RWPE1 (cell line): ENCODE measurements at regions not wholly inside any gene's neighbourhood (a gene's known extent, or its start where the extent isn't known, plus 50 kb on each side); places are given as distances from the start of the nearest gene placed in this dataset.

ENCODE experiments used
- CTCF ChIA-PET: fragments of 350-600 bp; sonication (Branson Sonifier 250); formaldehyde crosslinking; extraction: SDS; loops from one replicate; lab custom pipeline; 2021; lab: Yijun Ruan, JAX
- POLR2A ChIA-PET: fragments of 400-600 bp; formaldehyde crosslinking; extraction: SDS; loops from one replicate; lab custom pipeline; 2020; ENCODE audit warnings: antibody characterized with exemption; ENCODE audit not compliant: low non-redundant PET; lab: Yijun Ruan, JAX
- DNase-seq: peaks from one replicate; pipeline ENCODE4 v3.0.0; 2012; ENCODE audit warnings: low spot score
- H3K27ac ChIP-seq: fragments of 450-650 bp; 2 replicates; pipeline ENCODE4 v1.5.1; 2017
- TF ChIP-seq, protein P1 (sequence below): fragments of 450-650 bp; conservative IDR thresholded peaks from 2 replicates; pipeline ENCODE4 v1.5.1; 2017; ENCODE audit warnings: low read depth, mild to moderate bottlenecking

DNA sequence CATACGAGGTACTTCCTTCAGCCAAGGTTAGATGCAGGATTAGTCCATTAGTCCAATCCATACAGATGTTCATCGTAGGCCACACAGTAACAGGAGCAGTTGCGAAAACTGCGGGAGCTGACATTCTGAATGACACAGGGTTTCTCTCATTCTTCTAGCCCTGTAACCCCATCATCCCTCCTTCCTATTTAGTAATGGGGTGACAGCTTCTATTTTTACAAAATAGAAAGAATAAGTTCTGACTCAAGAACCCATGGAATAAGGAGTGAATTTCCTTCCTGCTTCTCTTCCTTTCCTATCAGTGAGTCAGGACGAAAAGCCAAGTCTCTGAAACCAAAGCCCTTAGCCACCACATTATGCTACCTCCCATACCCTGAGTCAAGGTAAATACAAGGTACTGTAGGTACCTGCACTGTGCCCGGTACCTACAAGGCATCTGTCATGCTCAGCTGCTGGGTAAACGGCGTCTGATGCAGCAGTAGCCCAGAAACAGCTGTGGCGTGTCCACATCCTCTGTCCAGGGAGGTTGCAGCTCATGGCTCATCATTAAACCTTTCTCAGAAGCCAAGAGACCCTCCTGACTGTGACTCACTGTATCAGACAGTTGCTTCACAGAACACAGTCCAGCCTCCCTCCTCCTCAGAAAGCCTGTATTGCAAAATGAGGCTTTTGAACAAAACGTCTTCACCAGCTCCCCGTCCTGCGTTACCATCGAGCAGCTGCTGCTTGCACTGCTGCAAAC, 84.2 kb downstream of the ESM1 start:
- no peak for DNase-seq
- ChIA-PET POLR2A (no interaction called here), CTCF (interaction anchor here (0.5 to 1.5 kb wide), 8 partner anchors 10 to 805 kb away, joined by 3 to 6 read pairs (median 3); partner anchors contain the start of gene GPX8)
- TF ChIP-seq, protein P1, sequence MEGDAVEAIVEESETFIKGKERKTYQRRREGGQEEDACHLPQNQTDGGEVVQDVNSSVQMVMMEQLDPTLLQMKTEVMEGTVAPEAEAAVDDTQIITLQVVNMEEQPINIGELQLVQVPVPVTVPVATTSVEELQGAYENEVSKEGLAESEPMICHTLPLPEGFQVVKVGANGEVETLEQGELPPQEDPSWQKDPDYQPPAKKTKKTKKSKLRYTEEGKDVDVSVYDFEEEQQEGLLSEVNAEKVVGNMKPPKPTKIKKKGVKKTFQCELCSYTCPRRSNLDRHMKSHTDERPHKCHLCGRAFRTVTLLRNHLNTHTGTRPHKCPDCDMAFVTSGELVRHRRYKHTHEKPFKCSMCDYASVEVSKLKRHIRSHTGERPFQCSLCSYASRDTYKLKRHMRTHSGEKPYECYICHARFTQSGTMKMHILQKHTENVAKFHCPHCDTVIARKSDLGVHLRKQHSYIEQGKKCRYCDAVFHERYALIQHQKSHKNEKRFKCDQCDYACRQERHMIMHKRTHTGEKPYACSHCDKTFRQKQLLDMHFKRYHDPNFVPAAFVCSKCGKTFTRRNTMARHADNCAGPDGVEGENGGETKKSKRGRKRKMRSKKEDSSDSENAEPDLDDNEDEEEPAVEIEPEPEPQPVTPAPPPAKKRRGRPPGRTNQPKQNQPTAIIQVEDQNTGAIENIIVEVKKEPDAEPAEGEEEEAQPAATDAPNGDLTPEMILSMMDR, result no peak
- H3K27ac ChIP-seq, result no peak overlapping the region

DNA sequence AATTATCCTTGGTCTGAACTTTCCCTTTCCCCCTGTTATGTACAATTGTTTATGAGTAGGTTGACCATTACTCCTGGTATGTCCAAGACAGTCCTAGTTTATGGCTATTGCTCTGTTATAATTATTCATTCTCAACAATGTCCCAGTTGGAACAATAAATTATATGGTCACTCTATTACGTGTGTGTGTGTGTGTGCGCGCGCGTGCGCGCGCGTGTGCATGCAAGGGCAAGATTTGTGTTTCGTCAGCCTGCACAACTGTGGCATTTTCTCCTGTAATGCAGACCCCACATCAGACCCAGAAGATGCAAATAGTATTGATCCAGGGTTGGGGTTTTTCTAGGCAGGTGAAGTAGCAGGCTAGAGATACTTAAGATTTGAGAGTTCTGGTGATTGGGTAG, 88.4 kb downstream of the ESM1 start:
- POLR2A ChIA-PET, result no interaction called here
- TF ChIP-seq, protein P1, result no peak
- no peak overlapping the region for H3K27ac ChIP-seq
- CTCF ChIA-PET, result interaction anchor here (0.5 to 1.4 kb wide), 4 partner anchors 12 to 794 kb away, joined by 3 to 4 read pairs (median 3); partner anchors contain the start of genes ARL15 and SNX18
- no peak for DNase-seq

DNA sequence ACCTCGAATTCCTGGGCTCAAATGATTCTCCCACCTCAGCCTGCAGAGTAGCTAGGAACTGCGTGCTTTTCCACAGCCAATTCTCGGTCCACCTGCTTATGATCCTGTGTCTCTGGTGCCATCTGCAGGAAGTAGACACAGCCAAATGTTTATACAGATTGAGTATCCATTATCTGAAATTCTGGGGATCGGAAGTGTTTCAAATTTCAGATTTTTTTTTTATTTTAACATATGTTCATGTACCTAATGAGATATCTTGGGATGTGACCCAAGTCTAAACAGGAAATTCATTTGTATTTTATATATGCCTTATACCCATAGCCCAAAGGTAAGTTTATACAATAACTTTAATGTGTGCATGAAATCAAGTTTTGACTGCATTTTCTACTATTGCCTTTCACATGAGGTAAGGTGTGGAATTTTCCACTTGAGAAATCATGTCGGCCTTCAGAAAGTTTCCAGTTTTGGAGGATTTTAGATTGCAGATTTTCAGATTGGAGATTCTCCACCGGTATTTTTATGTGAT, 89.5 kb downstream of the ESM1 start:
- peak; percentile 54 for DNase-seq
- ChIA-PET POLR2A (no interaction called here), CTCF (interaction anchor here (0.5 to 2.4 kb wide), 22 partner anchors 10 to 466 kb away, joined by 3 to 24 read pairs (median 4); partner anchors contain the start of gene SNX18)
- TF ChIP-seq, protein P1, result peak; percentile 83
- H3K27ac ChIP-seq, result no peak overlapping the region

DNA sequence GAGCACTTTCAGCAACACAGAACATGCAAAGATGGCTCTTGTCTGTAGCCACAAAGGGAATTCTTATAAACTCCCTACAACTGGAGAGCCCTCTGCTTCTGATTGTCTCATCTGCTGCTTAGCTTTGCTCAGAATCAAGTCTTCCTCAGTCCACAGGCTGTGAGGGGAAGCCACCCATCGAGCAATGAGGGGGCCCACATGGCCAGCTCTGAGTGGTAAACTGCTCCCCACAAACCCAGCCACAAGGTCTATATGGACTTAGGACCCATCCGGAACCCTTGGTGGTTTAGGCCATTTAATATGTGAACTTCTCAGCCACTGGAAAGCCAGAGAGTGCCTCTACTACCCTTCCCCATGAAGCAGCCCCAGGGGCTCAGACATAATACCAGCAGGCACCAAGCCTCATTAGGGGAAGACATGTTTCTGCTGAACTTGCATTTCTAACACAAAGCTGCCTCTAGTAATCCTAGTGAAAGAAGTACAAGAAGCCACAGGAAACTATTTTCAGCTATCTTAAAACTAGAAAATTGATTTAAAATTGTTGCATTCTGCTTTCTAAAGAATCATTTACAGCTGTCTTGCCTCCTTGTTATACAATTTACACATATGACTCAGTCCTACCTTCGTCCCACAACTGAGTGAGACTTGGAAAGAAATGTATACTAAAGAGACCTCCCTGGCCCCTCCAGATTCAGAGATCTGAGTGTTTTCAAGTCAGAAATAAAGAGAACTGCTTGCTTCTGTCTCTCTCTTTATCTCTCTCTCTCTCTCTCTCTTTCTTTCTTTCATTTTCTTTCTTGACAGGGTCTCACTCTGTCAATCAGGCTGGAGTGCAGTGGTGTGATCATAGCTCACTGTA, 90.2 kb downstream of the ESM1 start:
- TF ChIP-seq, protein P1, result no peak
- no peak for DNase-seq
- no peak overlapping the region for H3K27ac ChIP-seq
- ChIA-PET POLR2A (no interaction called here), CTCF (interaction anchor here (0.5 to 2.4 kb wide), 24 partner anchors 9 to 673 kb away, joined by 3 to 24 read pairs (median 4); partner anchors contain the start of gene SNX18)

DNA sequence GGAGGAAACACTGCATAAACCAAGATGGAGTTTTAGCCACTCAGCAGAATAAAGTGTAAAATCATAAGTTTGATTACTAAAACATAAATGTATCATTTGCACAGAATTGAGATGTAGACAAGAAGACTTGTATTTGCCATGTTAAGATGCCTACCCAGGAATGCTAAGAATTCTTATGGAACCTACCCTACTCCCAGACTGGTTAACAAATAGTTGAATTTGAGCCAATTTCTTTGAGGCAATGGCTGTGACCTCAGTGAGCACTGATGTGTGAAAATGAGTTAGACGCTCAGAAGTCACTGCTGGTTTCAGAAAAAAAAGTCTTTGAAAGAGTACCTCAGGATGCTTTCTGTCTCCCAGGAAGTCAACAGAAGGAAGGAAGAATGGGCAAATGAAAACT, 95.6 kb downstream of the ESM1 start:
- peak; percentile 85 for DNase-seq
- TF ChIP-seq, protein P1, result no peak
- POLR2A ChIA-PET, result no interaction called here
- no peak overlapping the region for H3K27ac ChIP-seq
- CTCF ChIA-PET, result interaction anchor here (0.8 to 1.3 kb wide), 2 partner anchors 15 to 320 kb away, joined by 4 to 6 read pairs; no protein-coding TSS in a partner anchor

DNA sequence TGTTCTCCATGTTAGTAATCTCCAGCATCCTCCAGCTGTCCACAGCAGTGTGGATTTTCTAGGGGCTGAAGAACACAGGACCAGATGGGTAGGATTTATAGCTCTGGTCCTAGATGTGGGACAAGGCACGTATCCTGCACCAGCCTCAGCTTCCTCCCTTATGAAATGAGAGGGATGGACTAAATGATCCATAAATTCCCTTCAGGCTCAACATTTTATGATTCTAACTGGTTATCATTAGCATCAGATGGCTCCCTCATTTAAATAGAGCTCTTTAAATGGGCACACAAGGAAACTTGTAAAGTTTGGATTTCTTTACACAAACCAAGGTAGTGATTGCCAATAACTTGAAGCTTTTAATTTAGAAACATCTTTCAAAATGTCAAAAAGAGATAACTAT, 97.7 kb downstream of the ESM1 start:
- ChIA-PET CTCF (interaction anchor here (0.9 to 2.5 kb wide), 3 partner anchors 8 to 659 kb away, joined by 3 to 7 read pairs (median 3); no protein-coding TSS in a partner anchor), POLR2A (no interaction called here)
- TF ChIP-seq, protein P1, result no peak
- no peak for DNase-seq
- no peak overlapping the region for H3K27ac ChIP-seq
